HG03520 (cell line): ENCODE measurements at regions not wholly inside any gene's neighbourhood (a gene's known extent, or its start where the extent isn't known, plus 50 kb on each side); places are given as distances from the start of the nearest gene placed in this dataset.
"Not testable (repeated sequence)": the region's sequence is repeated elsewhere in the genome, so short reads cannot be mapped to it uniquely, and the experiment has no call there.

Source experiments
- ATAC-seq: cut with Tn5 transposase; IDR thresholded peaks from one replicate; pipeline ENCODE4 v1.9.1; 2021; ENCODE audit warnings: mild to moderate bottlenecking, moderate library complexity; ENCODE audit not compliant: unreplicated experiment

DNA sequence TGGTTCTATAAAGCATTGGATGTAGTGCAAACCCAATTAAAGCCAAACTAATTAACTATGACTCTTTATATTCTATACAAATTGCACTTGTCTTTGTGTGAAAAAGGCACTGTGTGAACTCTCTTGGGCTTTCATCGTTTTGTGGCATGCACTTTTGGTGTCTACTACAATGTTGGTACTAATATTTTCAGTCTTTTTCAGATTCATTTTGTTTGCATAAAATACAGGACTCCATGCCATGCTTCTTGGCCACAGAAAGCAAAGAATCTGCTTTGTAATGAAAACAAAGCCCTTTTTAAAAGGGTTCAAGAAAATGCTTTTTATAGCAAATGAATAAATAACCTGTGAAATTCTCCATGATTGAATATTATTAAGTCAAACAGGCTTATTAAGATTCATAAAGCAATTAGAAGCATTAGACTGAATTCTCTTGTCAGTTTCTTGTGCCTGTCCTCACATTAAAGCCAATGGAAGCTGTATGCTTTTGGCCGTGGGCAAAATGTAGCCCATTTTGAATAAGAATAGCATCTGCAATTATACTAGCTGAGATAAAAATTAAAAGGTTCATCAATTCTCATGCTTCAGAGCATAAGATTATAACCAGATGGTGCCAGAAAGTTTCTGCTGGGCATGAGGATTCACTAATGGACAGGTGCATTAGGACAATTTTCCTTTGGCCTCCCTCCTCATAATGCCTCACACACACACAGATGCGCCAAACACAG is 1665.2 kb downstream of the SUCLG1 start:
- ATAC-seq: no peak

GRCh38 chr2:82792316-82792715 is 1666.8 kb downstream of the SUCLG1 start:
- no peak for ATAC-seq

DNA sequence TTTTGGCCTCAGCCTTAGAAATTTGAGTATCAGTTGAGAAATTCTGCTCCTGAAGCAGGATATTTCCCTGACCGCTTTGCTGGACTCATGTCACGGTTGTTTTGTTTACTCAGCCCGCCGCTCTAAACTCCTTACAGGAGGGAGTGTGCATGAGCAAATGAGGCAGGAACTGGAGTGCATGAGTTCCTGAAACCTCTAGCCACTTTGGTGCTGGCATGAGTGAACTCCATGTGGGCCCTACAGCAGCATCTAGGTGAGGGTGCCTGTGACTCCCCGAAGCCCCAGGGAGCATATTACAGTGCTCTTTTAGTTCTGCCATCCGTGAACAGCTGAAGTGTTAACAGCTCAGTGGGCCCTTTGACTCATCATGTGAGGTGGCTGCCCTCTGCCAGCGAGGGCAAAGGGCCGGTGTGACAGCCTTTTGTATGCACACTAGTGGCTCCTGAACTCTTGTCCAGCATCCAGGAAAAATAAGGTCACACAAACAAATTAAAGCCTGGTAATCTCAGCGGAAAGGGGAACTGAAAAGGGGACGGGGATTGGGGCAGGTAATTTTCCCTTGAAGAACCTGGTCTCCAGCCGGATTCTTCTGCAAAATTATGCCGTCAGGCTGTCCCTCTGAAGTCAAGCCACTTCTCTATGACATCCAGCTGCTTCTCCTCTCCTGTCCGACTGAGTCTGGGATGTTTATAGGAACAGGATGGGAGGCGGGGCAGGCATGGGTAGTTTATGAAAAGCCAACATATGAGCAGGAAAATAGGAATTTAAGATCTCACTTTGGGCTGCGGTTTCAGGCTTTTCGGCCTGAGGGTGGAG is 1668.7 kb downstream of the SUCLG1 start:
- ATAC-seq: no peak

- no peak for ATAC-seq
Observed at GRCh38 chr2:82789851-82790205, 1669.3 kb downstream of the SUCLG1 start.

DNA sequence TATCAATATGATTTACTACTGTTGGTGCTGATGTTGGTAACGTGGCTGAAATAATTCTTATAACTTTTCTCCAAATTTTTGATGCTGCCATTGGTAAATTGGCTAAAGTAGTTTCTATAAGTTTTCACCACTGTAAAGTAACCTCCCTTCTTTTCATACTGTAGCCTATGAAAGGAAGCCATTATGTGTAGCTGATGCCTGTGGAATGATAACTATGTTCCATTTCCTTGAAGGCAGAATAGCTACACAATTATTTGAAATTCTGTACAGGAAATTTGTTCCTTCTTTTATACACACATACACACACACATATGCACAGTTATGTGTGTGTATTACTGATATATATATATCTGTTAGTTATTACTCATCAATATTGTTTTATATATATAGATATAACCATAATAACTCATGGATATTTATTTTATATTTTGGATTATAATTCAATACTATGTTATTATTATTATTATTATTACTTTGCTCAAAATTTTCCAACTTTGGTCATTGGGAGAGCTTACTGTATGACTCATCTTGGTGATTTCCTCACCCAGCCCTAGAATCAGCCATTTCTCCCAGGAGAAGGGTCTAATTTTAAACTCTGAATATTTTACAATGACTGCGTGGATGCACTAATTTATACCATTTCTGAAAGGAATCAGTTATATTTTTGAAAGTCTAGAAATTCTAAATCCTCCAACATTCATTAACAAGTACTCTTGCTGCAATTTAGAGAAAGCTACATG is 1677.7 kb downstream of the SUCLG1 start:
- no peak for ATAC-seq

DNA sequence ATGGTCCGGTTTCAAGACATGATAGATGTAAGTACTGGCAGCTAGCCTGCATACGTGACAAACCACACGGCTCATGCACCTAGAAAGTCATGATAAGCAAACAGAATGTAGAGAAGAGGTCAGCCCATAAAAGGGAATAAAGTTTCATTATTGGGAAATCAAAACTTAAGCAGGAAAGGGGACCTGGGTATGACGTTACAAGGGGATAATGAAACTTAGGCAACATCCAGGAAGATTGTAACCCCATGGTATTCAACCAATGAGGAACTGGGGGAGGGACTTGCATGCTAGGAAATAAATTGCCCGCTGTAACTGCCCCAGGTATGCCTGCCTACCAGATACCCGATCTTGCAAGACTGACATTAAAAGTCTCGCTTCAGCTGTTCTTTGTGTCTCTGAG is 1679.0 kb downstream of the SUCLG1 start:
- ATAC-seq: no peak

GRCh38 chr2:82752396-82752795 is 1706.7 kb downstream of the SUCLG1 start:
- ATAC-seq: no peak

GRCh38 chr2:82748653-82749052 is 1710.4 kb downstream of the SUCLG1 start:
- no peak for ATAC-seq

DNA sequence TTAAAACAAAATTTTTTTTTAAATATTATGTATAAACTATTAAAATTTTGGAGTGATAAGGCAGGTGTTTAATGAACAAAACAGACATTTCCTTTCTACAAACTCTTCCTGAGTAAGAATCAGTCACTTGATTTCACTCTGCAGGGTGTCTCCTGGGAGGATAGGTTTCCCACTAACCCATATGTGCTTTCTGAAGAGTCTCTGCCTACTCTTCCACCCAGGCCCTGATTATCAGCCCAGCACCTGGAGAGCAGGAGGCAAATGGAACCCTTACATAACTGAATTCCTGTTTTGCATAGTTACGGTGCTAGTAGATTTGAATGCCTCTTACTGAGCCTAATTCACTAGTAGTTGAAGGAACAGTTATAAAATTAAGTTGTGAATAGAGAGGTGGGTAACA is 1718.6 kb downstream of the SUCLG1 start:
- ATAC-seq: no peak

- ATAC-seq: not testable (repeated sequence)
Observed at GRCh38 chr2:82737965-82738364, 1721.1 kb downstream of the SUCLG1 start.

GRCh38 chr2:82735336-82735735 is 1723.7 kb downstream of the SUCLG1 start:
- ATAC-seq: no peak

DNA sequence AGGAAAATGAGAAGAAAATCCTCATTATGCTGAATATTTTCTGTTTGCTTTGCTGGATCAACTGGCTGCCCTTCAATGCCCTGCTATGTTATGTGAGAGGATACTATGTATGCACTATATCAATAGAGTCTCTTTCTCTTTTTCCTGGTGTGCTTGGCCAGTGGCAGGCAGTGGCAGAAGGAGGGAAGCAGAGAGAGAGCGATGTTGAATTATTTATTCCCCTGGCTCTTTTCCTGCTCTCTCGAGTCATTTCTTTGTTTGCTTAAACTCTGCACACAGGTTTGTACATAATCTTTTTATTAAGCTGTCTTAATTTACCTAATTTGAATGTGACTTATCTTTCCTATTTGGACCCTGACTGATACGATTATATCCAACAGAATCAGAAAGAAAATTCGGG is 1727.3 kb downstream of the SUCLG1 start:
- no peak for ATAC-seq

DNA sequence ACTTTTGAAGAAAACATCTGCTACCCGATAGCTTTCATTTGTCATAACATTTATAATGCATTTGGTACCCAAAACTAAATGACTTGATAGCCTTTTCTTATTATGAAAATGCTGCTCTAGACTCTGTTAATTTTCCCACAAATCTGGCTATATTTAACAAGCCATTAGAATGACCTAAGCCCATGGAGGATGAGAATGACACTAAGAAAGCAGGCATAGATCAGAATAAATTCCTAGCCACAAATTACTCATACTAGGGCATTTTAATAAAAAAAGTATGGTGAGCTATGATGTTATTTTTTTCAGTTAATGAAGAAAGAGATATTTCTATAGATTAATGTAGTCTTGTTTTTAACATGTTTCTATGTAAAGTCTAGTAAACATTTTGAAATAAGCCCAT is 1728.3 kb downstream of the SUCLG1 start:
- no peak for ATAC-seq

DNA sequence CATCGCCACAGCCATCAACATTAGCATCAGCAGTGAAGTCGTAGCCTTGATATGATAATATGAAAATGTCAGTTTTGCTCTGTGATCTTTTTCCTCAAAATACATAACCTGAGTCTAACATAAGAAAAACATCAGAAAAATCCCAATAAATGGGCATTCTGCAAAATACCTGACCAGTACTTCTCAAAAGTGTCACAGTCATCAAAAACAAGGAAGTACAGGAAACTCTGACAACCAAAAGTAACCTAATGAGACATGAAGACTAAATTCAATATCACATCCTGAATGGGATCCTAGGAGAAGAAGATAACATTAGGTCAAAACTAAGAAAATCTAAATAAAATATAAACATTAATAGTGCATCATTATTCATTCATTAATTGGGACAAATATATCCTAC is 1731.0 kb downstream of the SUCLG1 start:
- ATAC-seq: no peak

DNA sequence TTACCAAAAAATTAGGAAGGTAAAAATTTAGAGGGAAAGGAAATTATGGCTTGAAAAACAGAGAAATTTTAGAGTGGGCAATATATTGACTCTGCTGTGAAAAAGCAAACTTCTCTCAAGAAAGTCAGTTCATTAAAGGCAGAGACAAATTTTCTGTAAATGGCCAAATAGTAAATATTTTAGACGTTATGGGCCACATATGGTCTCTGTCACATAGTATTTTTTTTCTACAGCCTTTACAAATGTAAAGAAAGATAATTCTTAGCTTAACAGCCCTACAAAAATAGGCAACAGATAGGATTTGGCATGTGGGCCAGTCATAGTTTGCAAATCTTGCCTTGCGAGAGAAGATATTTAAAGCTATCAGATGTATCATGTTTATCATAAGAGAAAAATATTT is 1750.4 kb downstream of the SUCLG1 start:
- ATAC-seq: no peak

DNA sequence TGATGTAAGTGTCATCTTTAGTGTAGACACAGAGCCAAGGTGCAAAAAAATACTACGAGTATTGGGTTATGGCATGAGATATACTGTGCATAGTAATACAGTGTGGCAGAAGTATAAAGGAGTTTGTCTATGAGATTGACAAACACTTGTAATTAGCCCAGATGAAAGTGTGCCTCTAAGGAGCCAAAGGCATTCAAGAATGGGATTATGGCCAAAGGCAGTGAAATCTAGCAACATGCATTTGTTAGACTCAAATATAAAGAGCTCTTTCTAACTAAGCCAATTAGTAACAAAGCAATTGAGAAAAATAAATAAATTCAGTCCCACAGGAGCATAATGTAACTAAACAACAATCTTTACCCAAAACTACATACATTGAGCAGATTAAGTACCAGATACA is 1761.8 kb downstream of the SUCLG1 start:
- ATAC-seq: no peak

GRCh38 chr2:82694431-82694830 is 1764.6 kb downstream of the SUCLG1 start:
- ATAC-seq: no peak

- ATAC-seq: no peak
Observed at GRCh38 chr2:82690757-82691411, 1768.2 kb downstream of the SUCLG1 start.

GRCh38 chr2:82675186-82675585 is 1783.9 kb downstream of the SUCLG1 start:
- ATAC-seq: no peak

DNA sequence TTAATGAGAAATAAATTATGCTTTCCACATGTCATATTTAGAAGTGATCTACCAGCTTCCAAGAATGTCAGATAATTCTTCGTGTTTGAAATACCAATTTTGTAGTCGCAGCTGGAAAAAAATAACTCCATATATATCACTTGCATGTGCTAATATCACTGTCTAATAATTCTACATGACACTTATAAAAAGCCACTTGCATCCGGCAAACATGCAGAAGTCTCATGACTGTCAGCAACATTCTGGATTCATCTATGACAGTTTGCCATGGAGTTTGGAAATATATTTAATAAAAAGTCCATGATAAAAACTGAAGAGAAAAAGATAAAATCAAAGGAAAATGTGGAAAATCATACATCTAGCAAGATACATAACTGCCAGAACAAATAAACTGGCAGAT is 1784.4 kb downstream of the SUCLG1 start:
- no peak for ATAC-seq

DNA sequence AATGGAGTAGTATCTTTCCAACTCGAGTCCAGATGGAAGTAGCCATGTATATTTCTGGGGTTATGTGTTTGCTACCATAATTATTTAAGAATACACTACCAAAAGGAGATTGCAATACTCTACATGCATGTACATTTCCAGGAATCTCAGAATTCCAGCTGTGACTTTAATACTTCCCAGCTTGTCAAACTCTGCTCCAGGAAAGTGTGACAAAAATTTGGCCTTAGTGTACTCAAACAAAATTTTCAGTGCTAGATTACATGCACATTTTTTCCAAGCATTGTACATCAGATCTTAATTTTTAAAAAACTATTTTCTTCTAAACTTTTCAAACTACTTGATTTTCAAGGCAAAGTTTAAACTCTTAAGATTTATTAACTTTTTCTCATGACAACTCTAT is 1791.6 kb downstream of the SUCLG1 start:
- no peak for ATAC-seq
